ENCODE measurements at regions not wholly inside any gene's neighbourhood (a gene's known extent, or its start where the extent isn't known, plus 50 kb on each side); places are given as distances from the start of the nearest gene placed in this dataset.

- Histone ChIP-seq H3K27me3 (no peaks in the 10 kb centered on the region), H3K36me3 (no peaks in the 10 kb centered on the region), H3K9me3 (no peaks in the 10 kb centered on the region), H3K27ac (no peak overlapping the region), H3K4me1 (no peaks in the 10 kb centered on the region), H3K4me3 (no peak overlapping the region)
- no peak for DNase-seq (ENCODE audit: low spot score in 2 of 2)
- intact Hi-C loops (cut with DNase I), result no loop called here
- no peak for TF ChIP-seq CTCF (IDR thresholded peaks at IDR 0.05)
These were observed 1503.9 kb upstream of the MIR17HG start for GRCh38 chr13:89843621-89844020.

- Histone ChIP-seq H3K36me3 (no peaks in the 10 kb centered on the region), H3K27me3 (no peaks in the 10 kb centered on the region), H3K9me3 (no peaks in the 10 kb centered on the region), H3K4me1 (no peaks in the 10 kb centered on the region), H3K27ac (no peak overlapping the region), H3K4me3 (no peak overlapping the region)
- TF ChIP-seq CTCF (IDR thresholded peaks at IDR 0.05), result no peak
- intact Hi-C loops (cut with DNase I), result no loop called here
- no peak for DNase-seq (ENCODE audit: low spot score in 2 of 2)
These were observed 1501.6 kb upstream of the MIR17HG start for GRCh38 chr13:89845874-89846273.

DNA sequence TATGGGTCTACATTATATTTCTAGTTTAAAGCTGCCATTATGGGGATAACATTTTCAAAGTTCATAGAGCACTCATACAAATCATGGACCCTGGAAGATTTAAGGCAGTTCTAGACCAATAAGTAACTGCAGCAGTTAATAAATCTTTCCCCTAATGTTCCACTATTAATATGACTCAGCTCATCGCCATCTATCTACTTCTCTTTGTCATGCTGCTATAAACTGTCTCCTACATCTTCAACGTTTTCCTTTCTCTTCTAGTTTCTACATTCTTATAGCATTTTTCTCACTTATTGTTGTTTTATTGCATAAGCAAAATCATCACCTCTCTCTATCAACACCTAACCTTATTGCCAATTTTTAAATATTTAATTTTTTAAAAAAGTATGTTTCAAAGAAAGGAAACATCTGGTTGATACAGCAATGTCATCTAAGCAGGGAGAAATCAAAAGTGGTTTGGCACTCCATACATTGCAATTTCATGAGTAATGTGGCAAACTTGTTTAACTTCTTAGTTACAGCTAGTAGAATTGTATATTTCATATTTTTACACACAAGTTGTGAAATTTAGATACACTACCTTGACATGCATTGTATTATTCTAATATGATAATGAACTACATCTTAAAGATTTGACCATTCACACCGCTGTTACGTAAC, 1500.4 kb upstream of the MIR17HG start:
- Histone ChIP-seq H3K36me3 (no peaks in the 10 kb centered on the region), H3K9me3 (no peaks in the 10 kb centered on the region), H3K4me3 (no peak overlapping the region), H3K27me3 (no peaks in the 10 kb centered on the region), H3K4me1 (no peaks in the 10 kb centered on the region), H3K27ac (no peak overlapping the region)
- no peak for DNase-seq (ENCODE audit: low spot score in 2 of 2)
- TF ChIP-seq CTCF (IDR thresholded peaks at IDR 0.05), result no peak
- intact Hi-C loops (cut with DNase I), result no loop called here

DNA sequence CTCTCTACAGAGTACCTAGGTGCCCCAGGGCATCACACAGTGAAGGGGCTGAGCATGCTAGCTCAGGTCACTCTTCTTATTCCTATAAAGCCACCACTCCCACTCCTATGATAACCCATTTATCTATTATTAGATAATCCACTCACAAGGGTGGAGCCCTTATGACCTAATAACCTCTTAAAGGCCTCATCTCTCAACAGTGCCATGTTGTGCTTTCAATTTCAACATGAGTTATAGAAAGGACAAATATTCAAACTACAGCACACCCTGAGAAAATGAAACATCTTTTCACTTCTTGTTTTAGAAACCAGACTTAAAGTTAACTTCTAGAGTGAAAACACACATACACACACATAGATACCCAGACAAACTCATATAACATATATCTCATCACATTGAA, 1494.9 kb upstream of the MIR17HG start:
- intact Hi-C loops (cut with DNase I), result no loop called here
- no peaks in the 10 kb centered on the region for H3K36me3 ChIP-seq
- no peak overlapping the region for H3K4me3 ChIP-seq
- DNase-seq (ENCODE audit: low spot score in 2 of 2), result no peak
- H3K27me3 ChIP-seq, result no peaks in the 10 kb centered on the region
- no peaks in the 10 kb centered on the region for H3K4me1 ChIP-seq
- no peaks in the 10 kb centered on the region for H3K9me3 ChIP-seq
- no peak for TF ChIP-seq CTCF (IDR thresholded peaks at IDR 0.05)
- no peak overlapping the region for H3K27ac ChIP-seq

DNA sequence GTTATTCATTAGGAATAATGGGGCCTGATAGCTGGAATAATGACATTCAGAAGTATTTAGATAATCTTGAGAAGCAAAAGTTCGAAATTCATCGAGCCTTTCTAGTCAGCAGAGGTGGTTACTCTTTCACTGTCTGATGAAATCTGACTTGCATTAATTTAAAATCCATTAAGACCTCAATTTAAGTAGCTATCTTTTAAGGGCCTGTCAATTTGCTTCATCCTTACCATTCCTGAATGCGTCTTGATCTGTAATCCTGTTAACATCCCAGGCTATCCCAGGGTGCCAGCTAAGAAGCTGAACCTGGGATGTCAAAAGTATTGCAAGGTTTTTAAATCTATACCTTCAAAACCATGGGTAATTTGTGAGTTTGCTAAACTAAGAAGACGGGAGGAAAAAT, 1491.0 kb upstream of the MIR17HG start:
- intact Hi-C loops (cut with DNase I), result no loop called here
- TF ChIP-seq CTCF (IDR thresholded peaks at IDR 0.05), result no peak
- Histone ChIP-seq H3K9me3 (no peaks in the 10 kb centered on the region), H3K4me3 (no peak overlapping the region), H3K27me3 (no peaks in the 10 kb centered on the region), H3K4me1 (no peaks in the 10 kb centered on the region), H3K27ac (no peak overlapping the region), H3K36me3 (no peaks in the 10 kb centered on the region)
- no peak for DNase-seq (ENCODE audit: low spot score in 2 of 2)

GRCh38 chr13:89857502-89857901, 1490.0 kb upstream of the MIR17HG start:
- H3K4me3 ChIP-seq, result no peak overlapping the region
- no peaks in the 10 kb centered on the region for H3K27me3 ChIP-seq
- no peaks in the 10 kb centered on the region for H3K4me1 ChIP-seq
- no peaks in the 10 kb centered on the region for H3K9me3 ChIP-seq
- no peak overlapping the region for H3K27ac ChIP-seq
- TF ChIP-seq CTCF (IDR thresholded peaks at IDR 0.05), result no peak
- DNase-seq (ENCODE audit: low spot score in 2 of 2), result no peak
- intact Hi-C loops (cut with DNase I), result no loop called here
- H3K36me3 ChIP-seq, result no peaks in the 10 kb centered on the region
